IMR-90 (cell line): ENCODE measurements at regions not wholly inside any gene's neighbourhood (a gene's known extent, or its start where the extent isn't known, plus 50 kb on each side); places are given as distances from the start of the nearest gene placed in this dataset.

ENCODE experiments used
- BHLHE40 ChIP-seq: fragments of 150-350 bp; IDR thresholded peaks from 2 replicates; pipeline ENCODE4 v1.6.1; 2016; ENCODE audit warnings: mild to moderate bottlenecking, low read depth, low read length
- CEBPB ChIP-seq: IDR thresholded peaks from 2 replicates; pipeline ENCODE4 v1.6.1; 2012; ENCODE audit warnings: low read depth, low read length, improper control_type of control experiment
- CHD1 ChIP-seq: IDR thresholded peaks from 2 replicates; pipeline ENCODE4 v1.6.1; 2012; ENCODE audit warnings: low read depth, low read length, improper control_type of control experiment
- CTCF ChIP-seq: conservative IDR thresholded peaks from 2 replicates; pipeline ENCODE4 v1.5.1; 2012; ENCODE audit warnings: mild to moderate bottlenecking, low read depth, low read length, improper control_type of control experiment
- MAFK ChIP-seq: IDR thresholded peaks from 2 replicates; pipeline ENCODE4 v1.6.1; 2012; ENCODE audit warnings: low read depth, low read length, improper control_type of control experiment
- MAZ ChIP-seq: IDR thresholded peaks from 2 replicates; pipeline ENCODE4 v1.6.1; 2012; ENCODE audit warnings: low read depth, mild to moderate bottlenecking, low read length, improper control_type of control experiment, moderate library complexity, borderline replicate concordance
- MXI1 ChIP-seq: IDR thresholded peaks from 2 replicates; pipeline ENCODE4 v1.6.1; 2012; ENCODE audit warnings: low read depth, mild to moderate bottlenecking, low read length, moderate library complexity, borderline replicate concordance
- POLR2A ChIP-seq: IDR thresholded peaks from 2 replicates; pipeline ENCODE4 v1.6.1; 2012; ENCODE audit warnings: mild to moderate bottlenecking, low read depth, low read length
- RAD21 ChIP-seq: IDR thresholded peaks from 2 replicates; pipeline ENCODE4 v1.6.1; 2012; ENCODE audit warnings: low read length, improper control_type of control experiment
- RFX5 ChIP-seq: IDR thresholded peaks from 2 replicates; pipeline ENCODE4 v1.8.0; 2012; ENCODE audit warnings: low read depth, mild to moderate bottlenecking, low read length, moderate library complexity

GRCh38 chr7:13262929-13263530 is 575.6 kb downstream of the ARL4A start:
- peak; percentile 87 for TF ChIP-seq CTCF
- TF ChIP-seq RFX5 = no peak
- no peak for TF ChIP-seq POLR2A
- no peak for TF ChIP-seq BHLHE40
- no peak for TF ChIP-seq CEBPB
- TF ChIP-seq RAD21 = peak; percentile 90
- TF ChIP-seq CHD1 = no peak
- no peak for TF ChIP-seq MXI1
- TF ChIP-seq MAZ = no peak
- no peak for TF ChIP-seq MAFK
